Ovary (tissue), 3 donors: ENCODE measurements at regions not wholly inside any gene's neighbourhood (a gene's known extent, or its start where the extent isn't known, plus 50 kb on each side); places are given as distances from the start of the nearest gene placed in this dataset.

Source experiments
- CTCF ChIP-seq, 3 donors: fragments of 450-650 bp in 2 of 3; fragments of 200-600 bp in 1 of 3; IDR thresholded peaks; one replicate each; pipeline versions ENCODE4 v1.5.1 to v1.8.0; 2016 to 2022; ENCODE audit warnings: antibody characterized with exemption in 3 of 3, mild to moderate bottlenecking in 1 of 3
- EP300 ChIP-seq: sonication (generic); formaldehyde crosslinking; IDR thresholded peaks from one replicate; pipeline ENCODE4 v1.6.1; 2017; ENCODE audit warnings: antibody characterized with exemption
- POLR2A ChIP-seq: fragments of 450-650 bp; IDR thresholded peaks from one replicate; pipeline ENCODE4 v1.6.1; 2017; ENCODE audit warnings: antibody characterized with exemption, mild to moderate bottlenecking, moderate library complexity
- donor health status: DM: no; HTN: no; CAD: no.

GRCh38 chrX:87736576-87736975 lies 219.0 kb downstream of the KLHL4 start:
- TF ChIP-seq POLR2A: no peak
- TF ChIP-seq CTCF (IDR thresholded peaks at IDR 0.05): no peak
- TF ChIP-seq EP300: no peak
